Progenitor cell of endocrine pancreas (in vitro differentiated cells): ENCODE measurements at regions not wholly inside any gene's neighbourhood (a gene's known extent, or its start where the extent isn't known, plus 50 kb on each side); places are given as distances from the start of the nearest gene placed in this dataset.

Experiments
- DNase-seq: peaks from one replicate; pipeline ENCODE4 v3.0.0; 2021; ENCODE audit warnings: low spot score; ENCODE audit not compliant: unreplicated experiment
- H3K27ac Mint-ChIP-seq: 2 replicates; pipeline ENCODE4 v1.8.0; 2021; ENCODE audit warnings: mild to moderate bottlenecking, moderate library complexity, mixed read lengths
- H3K27me3 Mint-ChIP-seq: 2 replicates; pipeline ENCODE4 v1.8.0; 2021; ENCODE audit warnings: mixed read lengths
- H3K36me3 Mint-ChIP-seq: 2 replicates; pipeline ENCODE4 v1.8.0; 2022; ENCODE audit warnings: mixed read lengths; ENCODE audit not compliant: insufficient read depth
- H3K4me1 Mint-ChIP-seq: 2 replicates; pipeline ENCODE4 v1.8.0; 2021; ENCODE audit warnings: low read depth, mixed read lengths
- H3K4me3 Mint-ChIP-seq: 2 replicates; pipeline ENCODE4 v1.8.0; 2021; ENCODE audit warnings: low read depth, mild to moderate bottlenecking, moderate library complexity, mixed read lengths
- H3K9me3 Mint-ChIP-seq: 2 replicates; pipeline ENCODE4 v1.8.0; 2021; ENCODE audit warnings: low read depth, mixed read lengths
- TF ChIP-seq, protein P1 (sequence below): fragments of 200-600 bp; sonication (generic); IDR thresholded peaks from one replicate; pipeline ENCODE4 v1.5.0; 2021; ENCODE audit warnings: antibody characterized with exemption, mild to moderate bottlenecking; ENCODE audit not compliant: unreplicated experiment

DNA sequence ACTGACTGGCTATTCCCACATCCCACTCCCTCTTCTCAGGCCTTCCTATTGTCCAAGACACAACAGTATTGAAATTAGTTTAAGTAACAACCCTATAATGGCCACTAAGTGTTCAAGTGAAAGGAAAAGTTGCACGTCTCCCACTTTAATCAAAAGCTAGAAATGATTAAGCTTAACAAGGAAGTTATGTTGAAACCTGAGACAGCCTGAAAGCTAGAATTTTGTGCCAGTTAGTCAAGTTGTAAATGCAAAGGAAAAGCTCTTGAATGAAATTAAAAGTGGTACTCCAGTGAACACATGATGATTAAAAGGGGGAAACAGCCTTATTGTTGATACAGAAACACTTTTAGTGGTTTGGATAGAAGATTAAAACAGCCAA lies 332.7 kb downstream of the CASP12 start:
- DNase-seq: no peak
- Mint-ChIP-seq H3K27me3 (no peaks in the 10 kb centered on the region), H3K9me3 (peaks cover 18% of the 10 kb centered on the region), H3K4me1 (peaks cover 1% of the 10 kb centered on the region), H3K27ac (peak overlapping the region; percentile 5), H3K36me3 (peaks cover 1% of the 10 kb centered on the region), H3K4me3 (no peak overlapping the region)
- TF ChIP-seq, protein P1, sequence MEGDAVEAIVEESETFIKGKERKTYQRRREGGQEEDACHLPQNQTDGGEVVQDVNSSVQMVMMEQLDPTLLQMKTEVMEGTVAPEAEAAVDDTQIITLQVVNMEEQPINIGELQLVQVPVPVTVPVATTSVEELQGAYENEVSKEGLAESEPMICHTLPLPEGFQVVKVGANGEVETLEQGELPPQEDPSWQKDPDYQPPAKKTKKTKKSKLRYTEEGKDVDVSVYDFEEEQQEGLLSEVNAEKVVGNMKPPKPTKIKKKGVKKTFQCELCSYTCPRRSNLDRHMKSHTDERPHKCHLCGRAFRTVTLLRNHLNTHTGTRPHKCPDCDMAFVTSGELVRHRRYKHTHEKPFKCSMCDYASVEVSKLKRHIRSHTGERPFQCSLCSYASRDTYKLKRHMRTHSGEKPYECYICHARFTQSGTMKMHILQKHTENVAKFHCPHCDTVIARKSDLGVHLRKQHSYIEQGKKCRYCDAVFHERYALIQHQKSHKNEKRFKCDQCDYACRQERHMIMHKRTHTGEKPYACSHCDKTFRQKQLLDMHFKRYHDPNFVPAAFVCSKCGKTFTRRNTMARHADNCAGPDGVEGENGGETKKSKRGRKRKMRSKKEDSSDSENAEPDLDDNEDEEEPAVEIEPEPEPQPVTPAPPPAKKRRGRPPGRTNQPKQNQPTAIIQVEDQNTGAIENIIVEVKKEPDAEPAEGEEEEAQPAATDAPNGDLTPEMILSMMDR: no peak

DNA sequence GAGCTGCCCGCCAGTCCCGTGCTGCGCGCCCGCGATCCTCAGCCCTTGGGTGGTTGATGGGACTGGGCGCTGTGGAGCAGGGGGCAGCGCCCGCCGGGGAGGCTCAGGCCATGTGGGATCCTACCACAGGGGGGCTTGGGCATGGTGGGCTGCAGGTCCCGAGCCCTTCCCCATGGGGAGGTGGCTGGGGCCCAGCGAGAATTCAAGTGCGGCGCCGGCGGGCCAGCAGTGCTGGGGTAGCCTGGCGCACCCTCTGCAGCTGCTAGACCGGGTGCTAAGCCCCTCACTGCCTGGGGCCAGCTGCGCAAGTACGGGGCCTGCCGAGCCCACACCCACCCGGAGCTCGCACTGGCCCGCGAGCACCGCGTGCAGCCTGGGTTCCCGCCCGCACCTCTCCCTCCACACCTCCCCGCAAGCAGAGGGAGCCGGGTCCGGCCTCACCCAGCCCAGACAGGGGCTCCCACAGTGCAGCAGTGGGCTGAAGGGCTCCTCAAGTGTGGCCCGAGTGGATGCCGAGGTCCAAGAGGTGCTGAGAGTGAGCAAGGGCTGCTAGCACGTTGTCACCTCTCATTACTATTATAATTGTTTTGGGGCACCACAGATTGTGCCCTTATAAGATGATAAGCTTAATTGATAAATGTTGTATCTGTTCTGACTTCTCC lies 333.2 kb downstream of the CASP12 start:
- peaks cover 1% of the 10 kb centered on the region for H3K4me1 Mint-ChIP-seq
- no peaks in the 10 kb centered on the region for H3K27me3 Mint-ChIP-seq
- TF ChIP-seq, protein P1: no peak
- DNase-seq: no peak
- no peak overlapping the region for H3K27ac Mint-ChIP-seq
- no peak overlapping the region for H3K4me3 Mint-ChIP-seq
- H3K36me3 Mint-ChIP-seq: peaks cover 1% of the 10 kb centered on the region
- H3K9me3 Mint-ChIP-seq: peaks cover 18% of the 10 kb centered on the region

DNA sequence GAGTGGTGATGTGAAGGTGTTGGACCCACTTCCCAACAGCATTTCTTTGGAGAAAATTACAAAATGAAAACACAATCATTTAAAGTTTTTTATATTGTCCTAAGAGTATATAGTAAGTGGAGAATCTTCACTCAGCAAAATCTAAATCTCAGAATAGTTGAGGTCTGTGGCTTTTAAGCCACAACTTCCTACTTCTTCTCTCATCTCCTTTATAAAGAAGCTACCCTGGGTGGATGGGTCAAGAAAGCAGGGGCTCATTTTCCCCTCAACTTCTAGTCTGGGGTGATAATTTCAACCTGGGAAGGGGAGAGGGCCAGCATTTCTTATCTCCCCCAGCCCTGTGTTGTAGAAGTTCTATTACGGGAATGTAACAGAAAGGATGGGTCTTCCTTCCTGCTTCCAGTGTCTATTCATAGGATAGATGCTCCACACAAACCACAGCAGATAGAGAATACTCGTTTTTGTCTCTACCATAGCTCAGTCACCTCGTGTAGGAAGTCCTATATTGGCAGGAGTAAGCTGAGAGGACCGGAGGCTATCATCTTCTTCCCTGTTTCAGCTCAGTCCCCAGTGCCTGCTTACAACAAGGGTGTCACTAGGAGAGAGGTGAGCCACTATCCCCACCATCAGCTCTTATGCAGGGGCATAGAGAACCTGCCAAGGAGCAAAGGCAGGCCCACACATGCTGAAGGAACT lies 341.5 kb downstream of the CASP12 start:
- no peak for DNase-seq
- Mint-ChIP-seq H3K4me3 (no peak overlapping the region), H3K9me3 (no peaks in the 10 kb centered on the region), H3K36me3 (no peaks in the 10 kb centered on the region), H3K27ac (no peak overlapping the region), H3K4me1 (peaks cover 15% of the 10 kb centered on the region), H3K27me3 (no peaks in the 10 kb centered on the region)
- TF ChIP-seq, protein P1: no peak

DNA sequence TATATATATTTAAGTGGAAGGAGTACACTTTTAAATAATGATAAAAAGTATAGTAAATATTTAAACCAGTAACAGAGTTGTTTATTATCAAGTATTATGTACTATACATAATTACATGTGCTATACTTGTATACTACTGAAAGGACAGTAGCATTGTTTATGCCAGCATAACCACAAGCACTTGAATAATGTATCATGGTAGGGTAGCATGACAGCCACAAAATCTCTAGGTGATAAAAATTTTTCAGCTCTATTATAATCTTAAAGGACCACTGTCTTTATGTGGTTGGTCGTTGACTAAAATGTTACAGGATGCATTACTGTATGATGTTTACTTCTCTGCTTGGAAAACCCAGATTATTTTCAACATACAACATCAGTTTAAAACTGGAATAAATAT lies 349.2 kb downstream of the CASP12 start:
- TF ChIP-seq, protein P1: no peak
- Mint-ChIP-seq H3K27ac (no peak overlapping the region), H3K4me1 (peaks cover 1% of the 10 kb centered on the region), H3K27me3 (no peaks in the 10 kb centered on the region), H3K36me3 (no peaks in the 10 kb centered on the region), H3K4me3 (no peak overlapping the region), H3K9me3 (no peaks in the 10 kb centered on the region)
- no peak for DNase-seq

DNA sequence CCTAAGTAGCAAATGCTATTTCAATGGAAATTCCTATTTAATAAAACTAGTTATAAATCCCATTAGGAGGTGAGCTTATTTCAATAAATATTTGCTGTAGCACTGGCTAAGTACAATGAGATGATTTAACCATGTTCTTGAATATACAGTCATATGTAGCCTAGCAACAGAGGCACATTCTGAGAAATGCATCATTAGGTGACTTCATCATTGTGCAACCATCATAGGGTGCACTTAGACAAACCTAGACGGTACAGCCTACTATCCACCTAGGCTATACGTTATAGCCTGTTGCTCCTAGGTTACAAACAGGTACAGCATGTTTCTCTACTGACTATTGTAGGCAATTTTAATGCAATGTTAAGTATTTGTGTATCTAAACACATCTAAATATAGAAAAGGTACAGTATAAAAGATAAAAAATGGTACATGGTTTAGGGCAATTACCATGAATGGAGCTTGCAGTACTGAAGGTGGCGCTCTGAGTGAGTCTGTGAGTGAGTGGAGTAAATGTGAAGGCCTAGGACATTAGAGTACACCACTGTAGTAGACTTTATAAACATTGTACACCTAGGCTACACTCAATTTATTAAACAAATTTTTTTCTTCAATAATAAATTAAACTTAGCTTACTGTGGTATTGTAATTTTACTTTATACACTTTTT lies 350.1 kb downstream of the CASP12 start:
- Mint-ChIP-seq H3K27me3 (no peaks in the 10 kb centered on the region), H3K36me3 (no peaks in the 10 kb centered on the region)

More for the DNA sequence above, 350.1 kb downstream of the CASP12 start:
- H3K9me3 Mint-ChIP-seq: no peaks in the 10 kb centered on the region
- no peak for DNase-seq
- H3K27ac Mint-ChIP-seq: no peak overlapping the region
- TF ChIP-seq, protein P1: no peak
- no peak overlapping the region for H3K4me3 Mint-ChIP-seq
- H3K4me1 Mint-ChIP-seq: peaks cover 1% of the 10 kb centered on the region
